ENCODE measurements at regions not wholly inside any gene's neighbourhood (a gene's known extent, or its start where the extent isn't known, plus 50 kb on each side); places are given as distances from the start of the nearest gene placed in this dataset.

GRCh38 chr22:49372530-49373288 is 455.0 kb downstream of the BRD1 start:
- DNase-seq: peak; percentile 47

DNA sequence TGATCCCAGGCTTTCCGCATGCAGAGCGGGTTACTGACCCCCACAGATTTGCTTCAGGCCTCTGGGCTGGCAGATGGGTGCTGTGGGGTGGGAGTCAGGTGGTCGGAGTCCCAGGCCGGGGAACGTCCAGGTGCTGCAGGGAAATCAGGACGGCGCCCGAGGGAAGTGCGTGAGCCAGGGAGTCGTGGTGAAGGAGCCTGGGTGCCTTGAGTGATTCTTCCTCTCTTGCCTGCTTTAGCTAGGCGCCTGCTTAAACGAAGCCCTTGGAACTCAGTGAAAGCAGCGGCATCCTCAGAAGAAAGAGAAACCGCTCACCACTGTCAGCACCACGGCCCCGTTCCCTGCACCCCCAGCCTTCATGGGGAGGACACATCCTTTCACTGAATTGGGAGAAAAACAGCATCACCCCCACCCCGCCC is 455.6 kb downstream of the BRD1 start:
- DNase-seq: no peak

GRCh38 chr22:49371325-49372110 is 456.2 kb downstream of the BRD1 start:
- no peak for DNase-seq

DNA sequence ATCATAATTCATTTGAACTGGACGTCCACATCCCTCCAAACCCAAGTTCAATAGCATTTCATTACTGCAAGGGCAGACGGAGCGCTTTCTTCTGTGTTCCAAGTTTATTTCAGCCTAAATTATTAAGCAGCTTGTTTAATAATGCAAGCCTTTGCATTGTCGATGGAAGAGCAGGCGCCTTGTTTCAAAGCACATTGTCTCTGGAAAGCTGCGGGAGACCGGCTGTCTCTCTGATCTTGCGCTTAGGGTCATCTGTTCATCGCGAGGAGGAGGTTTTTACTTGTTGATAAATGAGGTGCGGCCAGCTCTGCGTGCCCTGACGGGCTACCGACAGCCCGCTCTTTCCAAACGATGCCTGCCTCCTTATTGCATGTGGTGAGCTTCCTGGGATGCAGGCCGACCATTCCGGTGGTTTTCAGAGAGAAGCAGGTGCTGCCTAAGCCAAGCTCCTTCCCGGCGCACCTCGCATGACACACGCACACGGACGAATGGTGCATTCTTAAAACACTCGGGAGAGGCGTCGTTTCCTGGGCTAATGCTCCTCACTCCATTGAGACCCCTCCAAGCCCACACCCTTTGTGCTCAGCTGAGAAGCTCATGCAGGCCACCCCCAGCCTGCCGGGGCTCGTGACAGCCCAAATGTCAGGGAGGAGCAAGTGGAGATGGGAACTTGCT is 456.9 kb downstream of the BRD1 start:
- DNase-seq: no peak

DNA sequence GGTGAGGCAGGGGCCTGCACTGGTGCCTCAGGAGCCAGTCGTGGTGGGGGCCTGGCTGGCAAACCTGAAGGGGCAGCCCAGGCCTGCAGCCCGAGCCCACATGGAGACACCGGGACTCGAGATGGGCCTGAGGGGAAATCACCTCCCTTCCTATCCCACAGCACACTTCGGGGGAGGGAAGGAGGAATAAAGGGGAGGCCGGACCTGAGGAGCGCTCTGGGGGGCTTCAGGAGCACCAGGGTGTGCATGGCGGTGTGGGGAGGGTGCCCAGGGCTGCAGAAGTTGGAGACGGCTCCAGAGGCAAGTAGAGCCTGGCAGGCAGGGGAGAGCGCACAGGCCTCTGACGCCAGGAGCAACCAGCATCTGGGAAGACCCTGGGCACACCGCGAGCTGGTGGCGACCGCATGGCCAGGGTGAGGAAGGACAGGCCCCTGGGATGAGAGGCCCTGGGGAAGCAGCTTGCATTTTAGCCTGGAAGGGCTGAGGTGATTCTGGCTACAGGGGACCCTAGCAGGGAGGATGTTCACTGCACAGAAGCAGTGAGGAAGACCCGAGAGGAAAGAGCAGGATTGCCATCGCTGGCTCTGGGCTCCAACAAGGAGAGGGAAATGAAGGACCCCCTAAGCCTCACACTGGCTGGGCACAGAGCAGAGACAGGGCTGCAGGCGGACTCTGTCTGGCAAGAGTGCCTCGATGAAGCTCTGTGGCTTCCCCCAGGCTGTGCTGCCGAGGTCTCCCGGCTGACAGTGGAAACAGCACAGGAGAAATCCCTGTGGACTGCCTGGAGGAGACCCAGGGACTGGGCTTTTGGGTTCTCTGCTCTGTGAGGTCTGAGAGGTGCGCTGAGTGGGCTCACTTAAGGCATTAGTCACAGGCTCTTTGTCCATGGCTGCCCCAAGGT is 457.7 kb downstream of the BRD1 start:
- no peak for DNase-seq

GRCh38 chr22:49368976-49369725 is 458.5 kb downstream of the BRD1 start:
- DNase-seq: peak; percentile 25

GRCh38 chr22:49368221-49368975 is 459.3 kb downstream of the BRD1 start:
- no peak for DNase-seq

DNA sequence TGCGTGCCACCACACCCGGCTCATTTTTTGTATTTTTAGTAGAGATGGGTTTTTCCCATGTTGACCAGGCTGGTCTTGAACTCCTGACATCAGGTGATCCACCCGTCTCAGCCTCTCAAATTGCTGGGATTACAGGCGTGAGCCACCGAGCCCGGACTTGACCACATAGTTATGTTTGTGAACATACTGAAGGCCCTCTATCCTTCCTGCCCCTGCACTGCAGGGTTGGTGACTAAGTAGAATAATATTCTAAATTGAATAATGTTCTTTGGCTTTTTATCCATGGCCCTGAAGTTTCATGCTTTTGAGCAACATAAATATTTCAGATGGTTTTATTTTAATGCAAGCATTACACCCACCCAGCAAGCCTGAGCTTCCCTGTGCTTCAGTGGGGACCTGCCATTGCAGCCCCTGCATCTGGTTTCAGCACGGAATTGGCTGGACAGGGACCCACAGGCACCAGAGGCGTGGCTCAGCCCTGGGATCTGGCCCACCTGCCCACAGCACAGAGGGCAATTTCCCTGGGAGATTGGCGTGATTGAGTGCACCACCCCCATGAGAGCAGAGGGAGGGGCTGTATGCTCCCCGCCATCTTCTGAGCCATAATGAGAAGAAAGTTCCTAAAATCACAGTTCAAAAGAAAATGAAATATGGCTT is 460.5 kb downstream of the BRD1 start:
- no peak for DNase-seq

- DNase-seq: no peak
Observed at GRCh38 chr22:49366437-49366836, 461.2 kb downstream of the BRD1 start.

GRCh38 chr22:49365910-49366309 is 461.8 kb downstream of the BRD1 start:
- no peak for DNase-seq

DNA sequence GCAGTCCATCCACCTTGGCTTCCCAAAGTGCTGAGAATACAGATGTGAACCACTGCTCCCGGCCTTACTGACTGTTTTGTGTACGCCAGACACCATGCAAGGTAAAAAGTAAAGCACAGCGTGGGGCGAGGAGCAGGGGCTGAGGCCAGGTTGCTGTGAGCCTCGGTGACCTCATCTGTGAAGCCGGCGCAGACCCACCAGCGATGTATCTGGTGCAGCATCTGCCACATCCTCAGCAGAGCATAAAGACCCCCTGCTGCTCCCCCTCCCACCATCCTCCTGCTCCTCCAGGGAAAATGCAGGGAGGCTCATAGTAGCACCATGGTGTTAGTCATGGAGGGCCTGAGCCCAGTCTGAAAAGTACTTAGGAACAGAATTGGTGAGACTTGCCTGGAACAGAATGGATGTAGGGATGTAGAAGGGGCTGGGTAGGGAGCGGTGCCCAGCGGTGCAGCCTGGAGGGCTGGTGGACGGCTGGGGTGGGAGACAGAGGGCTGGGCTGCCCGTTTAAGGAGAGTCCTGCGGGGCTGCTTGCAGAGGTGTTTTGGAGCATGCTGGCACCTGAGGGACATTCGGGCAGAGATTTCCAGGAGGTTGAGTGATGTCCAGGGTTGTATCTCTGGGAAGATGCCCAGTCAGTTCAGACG is 462.4 kb downstream of the BRD1 start:
- no peak for DNase-seq

DNA sequence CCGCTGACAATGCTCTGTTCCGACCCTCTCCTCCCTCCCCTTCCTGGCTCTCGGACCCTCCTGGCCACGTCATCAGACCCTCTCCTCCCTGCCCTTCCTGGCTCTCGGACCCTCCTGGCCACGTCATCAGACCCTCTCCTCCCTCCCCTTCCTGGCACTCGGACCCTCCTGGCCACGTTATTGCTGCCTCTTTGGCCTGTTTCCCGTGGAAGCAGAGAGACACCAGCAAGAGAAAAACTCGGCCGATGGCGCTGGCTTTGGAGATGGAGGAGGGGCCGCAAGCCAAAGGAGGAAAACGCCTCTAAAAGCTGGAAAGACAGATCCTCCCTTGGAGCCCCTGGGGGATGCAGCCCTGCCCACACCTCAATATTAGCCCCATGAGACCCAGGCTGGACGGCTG is 463.3 kb downstream of the BRD1 start:
- DNase-seq: no peak

GRCh38 chr22:49363526-49364230 is 464.0 kb downstream of the BRD1 start:
- no peak for DNase-seq

DNA sequence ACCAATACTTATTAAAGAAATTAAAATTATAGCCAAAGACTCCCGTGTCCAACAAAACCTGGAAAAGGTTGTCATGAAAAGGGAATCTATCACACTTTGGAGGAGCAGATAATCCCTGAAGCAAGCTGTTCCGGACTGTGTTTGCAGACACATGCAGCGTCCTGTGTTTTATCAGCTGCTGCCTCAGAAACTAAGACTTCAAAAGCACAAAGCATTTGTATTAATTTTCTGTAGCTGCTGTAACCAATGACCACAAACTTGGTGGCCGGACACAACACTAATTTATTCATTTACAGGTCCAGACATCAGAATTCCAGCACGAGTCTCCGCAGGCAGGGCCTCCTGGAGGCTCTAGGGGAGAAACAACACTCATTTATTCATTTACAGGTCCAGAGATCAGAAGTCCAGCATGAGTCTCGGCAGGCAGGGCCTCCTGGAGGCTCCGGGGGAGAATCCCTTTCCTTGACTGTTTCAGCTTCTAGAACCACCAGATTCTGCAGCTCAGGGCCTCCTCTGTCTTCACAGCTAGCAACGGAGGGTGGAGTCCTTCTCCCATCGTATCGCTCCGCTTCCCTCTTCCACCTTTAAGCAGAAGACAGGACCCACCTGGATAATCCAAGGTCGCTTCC is 465.3 kb downstream of the BRD1 start:
- no peak for DNase-seq

- DNase-seq: no peak
Observed at GRCh38 chr22:49361164-49361563, 466.5 kb downstream of the BRD1 start.

DNA sequence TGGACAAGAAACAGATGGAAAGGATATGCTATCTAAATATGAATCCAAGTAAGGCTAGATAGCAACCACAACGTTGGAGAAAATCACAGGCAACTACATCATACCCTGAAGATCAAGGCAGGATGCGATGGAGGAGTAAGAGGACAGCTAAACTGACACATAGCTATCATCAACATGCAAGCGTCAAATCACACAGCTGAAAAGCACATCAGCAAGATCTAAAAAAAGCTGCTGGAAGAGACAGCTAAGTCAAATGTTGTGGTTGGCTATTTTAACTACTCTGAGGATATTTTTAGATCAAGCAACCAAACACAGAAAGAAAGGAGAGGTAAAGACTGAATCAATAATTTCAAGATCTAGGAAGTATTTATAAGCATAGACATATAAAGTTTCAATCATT is 466.9 kb downstream of the BRD1 start:
- DNase-seq: no peak

DNA sequence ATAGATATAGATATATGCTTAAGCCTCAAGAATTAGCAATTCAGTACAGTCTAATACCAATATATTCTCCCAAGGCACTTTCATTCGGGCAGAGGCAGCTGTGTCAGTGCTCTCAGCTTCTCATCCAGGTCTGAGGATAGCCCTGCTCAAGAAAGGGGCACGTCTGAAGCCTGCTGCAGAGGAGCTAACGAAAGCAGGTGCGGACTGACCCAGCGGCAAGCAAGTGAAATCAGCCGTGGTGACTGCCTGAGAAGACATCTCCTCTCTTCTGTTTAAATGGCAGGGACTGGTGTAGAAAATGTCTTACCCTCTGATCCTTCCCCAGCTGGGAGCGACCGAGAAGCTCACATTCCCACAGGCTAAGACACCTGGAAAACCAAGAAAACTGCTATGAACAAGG is 468.6 kb downstream of the BRD1 start:
- no peak for DNase-seq

DNA sequence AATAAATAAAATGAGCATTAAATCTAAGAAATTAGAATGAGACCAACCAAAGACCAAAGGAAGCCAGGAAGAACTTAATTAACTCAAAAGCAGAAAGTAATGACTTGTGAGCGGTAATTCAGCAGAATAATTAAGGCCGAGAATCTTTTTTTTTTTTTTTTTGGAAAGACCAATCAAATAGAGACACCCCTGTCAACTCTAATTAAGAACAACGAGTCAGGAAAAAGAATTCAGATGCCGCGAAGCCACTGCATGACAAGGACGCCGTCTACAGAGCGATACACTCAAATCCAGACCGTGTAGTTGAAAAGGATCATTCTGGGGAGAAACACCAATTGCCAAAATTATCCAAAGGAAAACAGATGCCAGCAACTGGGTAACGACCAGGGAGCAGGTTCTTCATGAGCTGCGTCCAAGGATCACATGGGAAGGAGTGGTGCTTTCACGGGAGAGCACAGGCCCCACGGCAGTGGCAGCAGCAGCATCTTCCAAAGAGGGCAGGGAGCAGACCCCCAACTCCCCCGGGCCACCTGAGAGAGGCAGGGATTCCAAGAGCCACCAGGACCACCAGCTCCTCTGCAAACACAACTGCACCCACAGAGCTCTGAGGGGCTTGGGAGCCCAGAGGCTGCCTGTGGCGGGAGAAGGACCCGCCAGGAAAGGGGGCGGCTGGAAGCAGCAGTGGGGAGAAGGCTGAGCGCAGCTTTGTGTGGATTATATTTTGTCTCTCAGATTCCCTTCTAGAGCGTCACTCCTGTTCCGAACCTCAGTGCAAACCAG is 469.8 kb downstream of the BRD1 start:
- no peak for DNase-seq
